ENCODE measurements at regions not wholly inside any gene's neighbourhood (a gene's known extent, or its start where the extent isn't known, plus 50 kb on each side); places are given as distances from the start of the nearest gene placed in this dataset.

DNA sequence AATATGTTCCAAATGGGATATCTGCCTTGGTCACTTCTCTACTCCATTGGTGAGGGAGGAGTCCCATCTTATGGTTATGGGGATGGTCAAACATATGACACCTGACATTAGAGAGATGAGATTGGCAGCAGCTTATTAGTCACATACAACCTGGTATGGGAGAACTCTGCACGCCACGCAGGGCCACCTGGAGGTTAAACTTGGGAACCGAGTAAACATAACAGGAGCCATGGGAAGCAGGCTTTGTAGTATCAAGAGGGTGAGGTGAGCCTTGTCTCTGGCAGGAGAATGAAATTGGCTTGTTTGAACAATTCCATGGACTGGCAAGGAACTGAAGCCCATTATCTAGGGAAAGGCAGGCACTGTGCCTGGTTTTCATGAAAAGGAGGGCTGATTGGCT is 238.7 kb upstream of the ELAC2 start:
- no peaks in the 10 kb centered on the region for H3K27me3 Mint-ChIP-seq (ENCODE audit: unreplicated experiment)
- no TSS peak for BruUV-seq (replicated peaks)
- H3K36me3 Mint-ChIP-seq (ENCODE audit: insufficient read depth, unreplicated experiment) = no peaks in the 10 kb centered on the region
- CTCF ChIA-PET = no interaction called here
- H3K9me3 Mint-ChIP-seq (ENCODE audit: low read depth, unreplicated experiment) = peaks cover 16% of the 10 kb centered on the region
- TF ChIP-seq, protein P1, sequence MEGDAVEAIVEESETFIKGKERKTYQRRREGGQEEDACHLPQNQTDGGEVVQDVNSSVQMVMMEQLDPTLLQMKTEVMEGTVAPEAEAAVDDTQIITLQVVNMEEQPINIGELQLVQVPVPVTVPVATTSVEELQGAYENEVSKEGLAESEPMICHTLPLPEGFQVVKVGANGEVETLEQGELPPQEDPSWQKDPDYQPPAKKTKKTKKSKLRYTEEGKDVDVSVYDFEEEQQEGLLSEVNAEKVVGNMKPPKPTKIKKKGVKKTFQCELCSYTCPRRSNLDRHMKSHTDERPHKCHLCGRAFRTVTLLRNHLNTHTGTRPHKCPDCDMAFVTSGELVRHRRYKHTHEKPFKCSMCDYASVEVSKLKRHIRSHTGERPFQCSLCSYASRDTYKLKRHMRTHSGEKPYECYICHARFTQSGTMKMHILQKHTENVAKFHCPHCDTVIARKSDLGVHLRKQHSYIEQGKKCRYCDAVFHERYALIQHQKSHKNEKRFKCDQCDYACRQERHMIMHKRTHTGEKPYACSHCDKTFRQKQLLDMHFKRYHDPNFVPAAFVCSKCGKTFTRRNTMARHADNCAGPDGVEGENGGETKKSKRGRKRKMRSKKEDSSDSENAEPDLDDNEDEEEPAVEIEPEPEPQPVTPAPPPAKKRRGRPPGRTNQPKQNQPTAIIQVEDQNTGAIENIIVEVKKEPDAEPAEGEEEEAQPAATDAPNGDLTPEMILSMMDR (IDR thresholded peaks at IDR 0.05; ENCODE audit: unreplicated experiment) = no peak
- DNase-seq = no peak
- no peak overlapping the region for H3K4me3 Mint-ChIP-seq (ENCODE audit: low read depth, unreplicated experiment)
- intact Hi-C loops (cut with micrococcal nuclease; ENCODE audit: unreplicated experiment) = no loop called here
- no peak overlapping the region for H3K27ac Mint-ChIP-seq (ENCODE audit: unreplicated experiment)
- no peaks in the 10 kb centered on the region for H3K4me1 Mint-ChIP-seq (ENCODE audit: low read depth, unreplicated experiment)

DNA sequence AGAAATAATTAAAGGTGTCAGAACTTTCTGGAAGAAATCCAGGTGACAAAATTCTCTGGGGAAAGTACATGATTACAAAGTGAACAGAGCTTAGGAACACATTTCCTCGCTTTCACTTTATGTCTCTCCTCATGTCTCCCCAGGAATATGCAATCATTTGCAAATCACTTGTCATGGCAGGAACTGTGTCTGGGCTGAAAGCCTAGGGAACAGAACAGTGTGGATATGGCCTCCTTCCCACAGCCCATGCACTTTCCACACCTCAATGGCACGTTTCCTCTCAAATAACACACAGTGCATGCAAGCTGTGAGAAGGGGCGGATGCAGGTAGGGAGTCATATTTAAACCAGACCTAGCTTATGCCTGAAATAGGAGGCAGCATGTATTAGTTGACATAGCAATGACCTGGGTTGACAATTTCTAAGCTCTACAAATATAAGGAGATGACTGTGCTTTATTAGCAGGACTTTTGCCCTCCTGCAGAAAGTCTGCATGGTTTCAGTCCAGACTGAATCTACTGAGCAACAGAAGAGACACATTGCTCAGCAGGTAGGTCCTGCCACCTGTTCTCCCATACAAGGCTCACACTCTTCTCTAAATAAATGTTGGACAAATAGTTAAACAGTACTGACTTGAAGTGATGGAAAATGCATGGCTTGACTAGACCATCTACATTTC is 236.0 kb upstream of the ELAC2 start:
- no peaks in the 10 kb centered on the region for H3K36me3 Mint-ChIP-seq (ENCODE audit: insufficient read depth, unreplicated experiment)
- no peak overlapping the region for H3K27ac Mint-ChIP-seq (ENCODE audit: unreplicated experiment)
- BruUV-seq (replicated peaks) = no TSS peak
- no peak overlapping the region for H3K4me3 Mint-ChIP-seq (ENCODE audit: low read depth, unreplicated experiment)
- no peaks in the 10 kb centered on the region for H3K4me1 Mint-ChIP-seq (ENCODE audit: low read depth, unreplicated experiment)
- no peaks in the 10 kb centered on the region for H3K27me3 Mint-ChIP-seq (ENCODE audit: unreplicated experiment)
- intact Hi-C loops (cut with micrococcal nuclease; ENCODE audit: unreplicated experiment) = no loop called here
- TF ChIP-seq, protein P1 (IDR thresholded peaks at IDR 0.05; ENCODE audit: unreplicated experiment) = no peak
- peaks cover 14% of the 10 kb centered on the region for H3K9me3 Mint-ChIP-seq (ENCODE audit: low read depth, unreplicated experiment)
- no peak for DNase-seq
- CTCF ChIA-PET = no interaction called here

DNA sequence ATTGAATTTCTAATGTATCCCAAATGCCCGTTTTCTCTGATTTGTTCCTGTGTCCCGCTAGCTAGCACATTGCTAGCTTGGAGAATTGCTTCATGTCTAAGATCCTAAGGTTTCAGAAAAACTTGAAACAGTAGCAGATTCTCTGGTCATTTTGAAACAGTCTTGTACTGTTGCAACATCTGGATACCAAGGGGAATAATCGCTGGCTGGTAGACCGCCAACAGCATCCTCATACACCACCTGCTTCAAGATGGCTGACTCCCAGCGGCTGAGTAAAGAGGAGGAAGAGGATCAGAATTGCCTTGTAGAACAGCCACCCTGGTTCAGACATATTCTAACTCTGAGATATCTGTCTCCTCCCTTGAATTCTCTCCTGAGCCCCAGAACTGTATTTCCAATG is 226.7 kb upstream of the ELAC2 start:
- CTCF ChIA-PET = no interaction called here
- Mint-ChIP-seq H3K4me1 (ENCODE audit: low read depth, unreplicated experiment) (no peaks in the 10 kb centered on the region), H3K27me3 (ENCODE audit: unreplicated experiment) (no peaks in the 10 kb centered on the region), H3K4me3 (ENCODE audit: low read depth, unreplicated experiment) (no peak overlapping the region), H3K36me3 (ENCODE audit: insufficient read depth, unreplicated experiment) (no peaks in the 10 kb centered on the region), H3K27ac (ENCODE audit: unreplicated experiment) (no peak overlapping the region), H3K9me3 (ENCODE audit: low read depth, unreplicated experiment) (peaks cover 14% of the 10 kb centered on the region)
- no TSS peak for BruUV-seq (replicated peaks)
- DNase-seq = no peak
- TF ChIP-seq, protein P1 (IDR thresholded peaks at IDR 0.05; ENCODE audit: unreplicated experiment) = no peak
- intact Hi-C loops (cut with micrococcal nuclease; ENCODE audit: unreplicated experiment) = no loop called here

DNA sequence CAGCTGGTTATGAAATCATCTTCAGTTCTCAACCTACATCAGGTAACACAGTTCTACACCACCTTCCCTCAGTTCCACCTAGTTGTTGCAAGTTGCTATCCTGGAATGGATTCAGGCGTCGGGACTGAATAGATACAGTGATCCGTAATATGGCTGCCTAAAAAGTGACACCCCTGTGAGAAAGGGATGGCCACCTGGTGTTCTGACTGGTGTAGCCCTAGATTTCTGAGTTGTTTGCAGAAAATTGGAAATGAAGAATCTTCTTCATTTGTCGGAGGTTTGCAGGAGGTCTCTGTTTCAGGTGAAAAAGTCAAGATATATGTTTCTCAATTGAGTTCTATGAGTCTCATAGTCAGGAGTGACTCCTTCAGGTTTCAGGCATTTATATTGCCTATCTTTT is 225.8 kb upstream of the ELAC2 start:
- Mint-ChIP-seq H3K9me3 (ENCODE audit: low read depth, unreplicated experiment) (peaks cover 14% of the 10 kb centered on the region), H3K27ac (ENCODE audit: unreplicated experiment) (no peak overlapping the region), H3K36me3 (ENCODE audit: insufficient read depth, unreplicated experiment) (no peaks in the 10 kb centered on the region), H3K4me1 (ENCODE audit: low read depth, unreplicated experiment) (no peaks in the 10 kb centered on the region), H3K4me3 (ENCODE audit: low read depth, unreplicated experiment) (no peak overlapping the region), H3K27me3 (ENCODE audit: unreplicated experiment) (no peaks in the 10 kb centered on the region)
- no peak for DNase-seq
- CTCF ChIA-PET = no interaction called here
- intact Hi-C loops (cut with micrococcal nuclease; ENCODE audit: unreplicated experiment) = no loop called here
- BruUV-seq (replicated peaks) = no TSS peak
- TF ChIP-seq, protein P1 (IDR thresholded peaks at IDR 0.05; ENCODE audit: unreplicated experiment) = no peak

Measured in Calu3 (cell line).